ENCODE measurements at regions not wholly inside any gene's neighbourhood (a gene's known extent, or its start where the extent isn't known, plus 50 kb on each side); places are given as distances from the start of the nearest gene placed in this dataset.
A peak's percentile ranks its signal among the peaks of the same experiment; 100 is the strongest.

- Histone ChIP-seq H3K4me1 (peaks cover 31% of the 10 kb centered on the region), H3K27me3 (replicated peaks; ENCODE audit: control insufficient read depth, insufficient read depth, low read length) (no peaks in the 10 kb centered on the region), H3K36me3 (ENCODE audit: control insufficient read depth, insufficient read depth, low read length) (no peaks in the 10 kb centered on the region), H3K9me3 (no peaks in the 10 kb centered on the region), H3K4me3 (ENCODE audit: low read depth, low read length) (no peak overlapping the region)
- no peak for DNase-seq
- ChIA-PET POLR2A (interaction anchor here (0.6 kb wide), 2 partner anchors 12 to 79 kb away, joined by 3 read pairs; no protein-coding TSS in a partner anchor), CTCF (no interaction called here)
- Mint-ChIP-seq H3K4me1 (ENCODE audit: low read depth, unreplicated experiment) (peaks cover 23% of the 10 kb centered on the region), H3K27ac (ENCODE audit: unreplicated experiment) (peak overlapping the region; percentile 79), H3K4me3 (ENCODE audit: unreplicated experiment) (peak overlapping the region; percentile 45), H3K27me3 (ENCODE audit: insufficient read depth, unreplicated experiment) (no peaks in the 10 kb centered on the region), H3K36me3 (ENCODE audit: insufficient read depth, unreplicated experiment) (no peaks in the 10 kb centered on the region), H3K9me3 (ENCODE audit: unreplicated experiment) (no peaks in the 10 kb centered on the region)
- no TSS peak for BruUV-seq (replicated peaks)
- TF ChIP-seq CTCF (IDR thresholded peaks at IDR 0.05; ENCODE audit: insufficient read depth in 1 of 2, low read depth in 1 of 2, low read length in 1 of 2, severe bottlenecking in 1 of 2, unreplicated experiment in 1 of 2): no peak
- intact Hi-C loops (cut with micrococcal nuclease; ENCODE audit: unreplicated experiment): loop anchor here (2.0 to 5.0 kb wide), 4 partner anchors 44 to 237 kb away; no protein-coding TSS in a partner anchor
Observed at GRCh38 chr13:106919133-106919532, 351.2 kb upstream of the ARGLU1 start.

GRCh38 chr13:106918557-106918860, 350.6 kb upstream of the ARGLU1 start:
- POLR2A ChIA-PET: no interaction called here
- TF ChIP-seq CTCF (IDR thresholded peaks at IDR 0.05; ENCODE audit: insufficient read depth in 1 of 2, low read depth in 1 of 2, low read length in 1 of 2, severe bottlenecking in 1 of 2, unreplicated experiment in 1 of 2): no peak

GRCh38 chr13:106917673-106918556, 350.0 kb upstream of the ARGLU1 start:
- H3K27ac Mint-ChIP-seq (ENCODE audit: unreplicated experiment): peak overlapping the region; percentile 92
- POLR2A ChIA-PET: no interaction called here
- Histone ChIP-seq H3K36me3 (ENCODE audit: control insufficient read depth, insufficient read depth, low read length) (no peaks in the 10 kb centered on the region), H3K9me3 (no peaks in the 10 kb centered on the region), H3K27me3 (replicated peaks; ENCODE audit: control insufficient read depth, insufficient read depth, low read length) (no peaks in the 10 kb centered on the region), H3K4me1 (peaks cover 25% of the 10 kb centered on the region), H3K4me3 (ENCODE audit: low read depth, low read length) (peak overlapping the region; percentile 44)
- CTCF ChIA-PET: interaction anchor here (0.5 to 0.8 kb wide), 2 partner anchors 74 to 372 kb away, joined by 3 to 4 read pairs; no protein-coding TSS in a partner anchor
- peaks cover 34% of the 10 kb centered on the region for H3K4me1 Mint-ChIP-seq (ENCODE audit: low read depth, unreplicated experiment)
- H3K9me3 Mint-ChIP-seq (ENCODE audit: unreplicated experiment): peaks cover 9% of the 10 kb centered on the region
- no peaks in the 10 kb centered on the region for H3K27me3 Mint-ChIP-seq (ENCODE audit: insufficient read depth, unreplicated experiment)
- H3K36me3 Mint-ChIP-seq (ENCODE audit: insufficient read depth, unreplicated experiment): no peaks in the 10 kb centered on the region
- peak; percentile 96 for TF ChIP-seq CTCF (IDR thresholded peaks at IDR 0.05; ENCODE audit: insufficient read depth in 1 of 2, low read depth in 1 of 2, low read length in 1 of 2, severe bottlenecking in 1 of 2, unreplicated experiment in 1 of 2)
- intact Hi-C loops (cut with micrococcal nuclease; ENCODE audit: unreplicated experiment): loop anchor here (1.0 to 5.0 kb wide), 9 partner anchors 45 to 382 kb away; no protein-coding TSS in a partner anchor
- peak; percentile 77 to 91 for DNase-seq
- H3K4me3 Mint-ChIP-seq (ENCODE audit: unreplicated experiment): peak overlapping the region; percentile 74
- TSS peak; percentile 79 for BruUV-seq (replicated peaks)

More at GRCh38 chr13:106918557-106918860, 350.6 kb upstream of the ARGLU1 start:
- Mint-ChIP-seq H3K4me3 (ENCODE audit: unreplicated experiment) (peak overlapping the region; percentile 74), H3K9me3 (ENCODE audit: unreplicated experiment) (peaks cover 3% of the 10 kb centered on the region), H3K27ac (ENCODE audit: unreplicated experiment) (no peak overlapping the region), H3K27me3 (ENCODE audit: insufficient read depth, unreplicated experiment) (no peaks in the 10 kb centered on the region), H3K4me1 (ENCODE audit: low read depth, unreplicated experiment) (peaks cover 28% of the 10 kb centered on the region), H3K36me3 (ENCODE audit: insufficient read depth, unreplicated experiment) (no peaks in the 10 kb centered on the region)
- Histone ChIP-seq H3K4me1 (peaks cover 31% of the 10 kb centered on the region), H3K4me3 (ENCODE audit: low read depth, low read length) (no peak overlapping the region; the same call in 1 of the 2 replicates), H3K36me3 (ENCODE audit: control insufficient read depth, insufficient read depth, low read length) (no peaks in the 10 kb centered on the region), H3K27me3 (replicated peaks; ENCODE audit: control insufficient read depth, insufficient read depth, low read length) (no peaks in the 10 kb centered on the region), H3K9me3 (no peaks in the 10 kb centered on the region)
- CTCF ChIA-PET: interaction anchor here (0.5 to 0.8 kb wide), 2 partner anchors 75 to 373 kb away, joined by 3 to 4 read pairs; no protein-coding TSS in a partner anchor
- BruUV-seq (replicated peaks): no TSS peak
- no peak for DNase-seq
- intact Hi-C loops (cut with micrococcal nuclease; ENCODE audit: unreplicated experiment): loop anchor here (1.0 to 5.0 kb wide), 9 partner anchors 44 to 382 kb away; no protein-coding TSS in a partner anchor
